GM21723 (cell line): ENCODE measurements at regions not wholly inside any gene's neighbourhood (a gene's known extent, or its start where the extent isn't known, plus 50 kb on each side); places are given as distances from the start of the nearest gene placed in this dataset.
"Not testable (repeated sequence)": the region's sequence is repeated elsewhere in the genome, so short reads cannot be mapped to it uniquely, and the experiment has no call there.

Experiments
- ATAC-seq: cut with Tn5 transposase; IDR thresholded peaks from one replicate; pipeline ENCODE4 v1.9.1; 2021; ENCODE audit warnings: mild to moderate bottlenecking, moderate library complexity; ENCODE audit not compliant: unreplicated experiment

GRCh38 chr2:198917926-198918720 is 539.6 kb downstream of the SATB2 start:
- no peak for ATAC-seq

DNA sequence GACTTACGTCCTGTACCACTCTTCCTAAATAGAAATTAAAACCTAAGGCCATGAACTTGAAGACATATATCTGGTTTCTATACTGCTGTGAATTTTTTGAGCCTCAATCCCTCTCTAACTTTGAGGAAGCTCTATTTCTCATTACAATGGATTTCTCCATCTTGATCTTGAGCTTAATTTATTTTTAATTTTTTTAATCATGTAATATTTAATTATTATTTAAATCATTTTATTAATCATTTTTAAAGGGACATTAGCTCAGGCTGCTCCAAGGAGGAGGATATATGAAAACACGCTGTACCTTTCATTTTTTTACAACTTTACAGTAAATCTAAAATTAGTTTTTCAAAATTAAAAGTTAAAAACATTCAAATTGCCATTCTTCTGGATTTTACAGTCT is 540.5 kb downstream of the SATB2 start:
- no peak for ATAC-seq

DNA sequence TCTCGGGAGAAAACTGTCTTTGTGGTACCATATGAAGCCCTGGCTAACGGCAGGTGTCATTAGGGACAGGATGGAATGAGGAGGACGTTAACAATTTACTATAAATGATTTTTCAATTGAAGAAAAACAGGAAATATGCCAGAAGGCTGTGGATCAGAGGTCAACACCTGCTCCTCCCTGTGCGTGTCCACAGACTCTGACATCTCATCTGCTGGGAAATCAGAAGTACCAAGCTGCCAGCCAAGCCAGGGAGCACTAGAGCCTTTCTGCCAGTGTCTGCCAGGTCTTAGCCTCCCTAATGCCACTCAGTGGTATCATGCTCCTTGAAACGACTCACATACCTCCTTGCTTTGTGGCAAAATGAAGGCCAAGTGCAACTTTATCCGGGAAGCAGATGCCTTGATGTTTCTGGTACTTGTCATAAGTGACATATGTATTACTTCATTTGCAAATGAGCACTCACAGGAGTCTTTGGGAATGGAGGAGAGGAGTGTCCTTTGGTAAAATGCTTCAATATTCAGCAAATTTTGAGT is 541.1 kb downstream of the SATB2 start:
- no peak for ATAC-seq

DNA sequence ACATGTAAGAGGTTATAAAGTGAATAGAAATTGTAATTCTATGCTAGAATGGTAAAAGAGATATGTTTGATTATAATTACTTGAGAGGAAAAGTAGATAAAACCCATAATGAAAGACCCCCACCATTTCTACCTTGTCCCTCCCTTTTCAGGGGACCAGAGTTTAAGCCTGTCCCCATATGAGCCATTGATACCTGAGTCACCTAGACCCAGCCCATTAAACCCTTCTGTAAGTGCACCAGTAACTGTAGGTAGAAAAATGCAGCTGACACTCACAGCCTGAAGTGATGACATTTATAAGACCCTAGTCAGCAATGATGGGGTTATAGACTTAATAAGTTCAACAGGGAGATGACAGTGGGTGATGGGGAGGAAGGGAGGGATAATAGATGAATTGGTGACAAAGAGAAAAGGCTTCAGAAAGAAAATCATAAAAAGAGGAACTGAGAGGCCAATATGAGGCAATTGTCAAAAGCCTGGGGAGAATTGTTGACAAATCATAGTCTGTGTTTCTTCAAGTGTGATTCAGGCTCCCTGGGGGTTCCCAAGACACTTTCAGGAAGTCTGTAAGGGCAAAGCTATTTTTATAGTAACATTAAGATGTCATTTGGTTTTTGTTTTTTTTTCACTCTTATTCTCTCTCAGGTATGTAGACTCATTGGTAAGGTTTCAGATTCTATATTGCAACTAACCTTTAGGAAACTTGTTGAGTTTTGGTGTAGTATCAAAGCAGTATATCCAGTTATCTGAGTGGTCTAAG is 544.2 kb downstream of the SATB2 start:
- ATAC-seq: peak; percentile 99

- ATAC-seq: no peak
Observed at GRCh38 chr2:198909525-198910267, 548.0 kb downstream of the SATB2 start.

DNA sequence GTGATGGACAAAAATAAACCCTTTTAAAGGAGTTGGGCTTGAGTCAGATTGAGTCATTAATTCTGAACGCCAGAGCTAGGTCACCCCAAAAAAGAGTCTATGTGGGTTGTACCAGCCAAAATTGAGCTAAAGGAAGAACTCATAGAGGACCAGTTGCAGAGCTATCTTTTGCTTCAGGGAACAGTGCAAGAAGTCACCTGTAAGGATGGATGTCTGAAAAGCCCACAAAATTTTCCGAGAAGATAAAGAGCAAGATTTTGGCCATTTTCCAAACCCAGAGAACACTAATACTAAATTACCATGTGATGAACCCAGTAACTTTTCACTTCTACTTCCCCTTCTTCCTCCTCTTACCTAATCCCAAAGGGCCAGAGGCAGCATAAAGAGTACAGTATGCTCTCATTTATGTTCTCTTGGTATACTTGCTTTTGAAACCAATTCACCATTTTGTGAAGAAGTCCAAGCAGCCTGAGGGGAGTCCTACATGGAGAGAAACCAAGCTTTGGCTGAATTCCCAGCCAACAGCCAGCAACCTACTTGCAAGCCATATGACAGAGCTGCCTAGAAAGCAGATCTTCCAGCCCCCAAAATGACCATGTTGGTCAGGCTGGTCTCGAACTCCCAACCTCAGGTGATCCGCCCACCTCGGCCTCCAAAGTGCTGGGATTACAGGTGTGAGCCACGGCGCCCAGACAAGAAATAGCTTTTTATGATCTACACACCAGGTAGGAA is 551.7 kb downstream of the SATB2 start:
- peak; percentile 81 for ATAC-seq

DNA sequence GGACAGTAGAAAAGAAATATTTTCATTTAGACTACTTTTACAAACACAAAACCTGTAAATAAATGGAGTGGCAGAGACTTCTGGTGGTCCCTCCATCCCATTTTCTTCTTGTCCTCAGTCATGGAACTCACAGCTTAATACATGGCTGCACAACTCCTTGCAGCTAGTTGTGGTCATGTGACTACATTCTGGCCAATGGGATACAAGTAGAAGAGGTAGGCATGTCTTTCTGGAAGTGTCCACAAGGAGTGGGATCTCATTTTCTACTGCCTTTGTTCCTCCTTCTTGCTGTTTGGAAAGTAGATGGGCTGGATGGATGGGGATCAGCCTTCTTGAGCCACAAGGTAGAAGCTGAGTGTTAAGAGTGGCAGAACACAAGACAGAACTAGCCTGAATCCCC is 555.8 kb downstream of the SATB2 start:
- ATAC-seq: no peak

DNA sequence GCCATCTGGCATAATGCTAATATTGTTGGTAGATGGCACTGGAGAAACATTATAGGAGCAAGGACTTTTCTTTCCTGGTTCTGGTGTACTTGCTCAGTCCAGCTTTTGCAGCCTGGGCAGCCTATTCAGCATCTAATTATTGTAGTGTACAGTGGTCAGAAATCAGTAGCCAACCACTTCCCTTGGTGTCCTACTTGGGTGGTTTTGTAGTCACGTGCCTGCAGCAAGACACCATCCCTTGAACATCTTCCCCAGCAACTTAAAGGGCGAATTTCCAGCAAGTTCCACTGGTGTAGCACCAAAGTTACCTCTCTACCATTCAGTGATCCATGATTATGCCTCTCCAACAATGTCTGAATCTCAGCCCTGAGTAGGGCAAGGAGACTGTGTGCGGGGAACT is 557.6 kb downstream of the SATB2 start:
- ATAC-seq: no peak

DNA sequence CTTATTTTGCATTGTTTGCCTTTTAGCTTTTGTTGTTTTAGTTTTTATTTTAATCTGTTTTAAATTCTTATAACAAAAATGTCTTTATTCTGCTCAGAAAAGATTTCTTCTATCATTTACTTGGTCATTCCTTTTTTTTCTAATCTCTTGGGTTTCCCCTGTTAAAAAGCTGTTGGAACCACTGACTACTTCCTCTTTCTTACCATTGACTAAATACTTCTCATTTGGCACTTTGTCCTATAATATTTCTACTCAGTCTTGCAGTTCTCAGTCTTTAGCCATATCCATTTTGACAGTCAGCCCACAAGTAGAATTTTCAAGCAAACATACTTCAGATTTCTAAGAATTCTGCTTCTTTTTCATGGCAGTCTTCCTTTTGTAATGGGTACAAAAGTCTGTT is 567.2 kb downstream of the SATB2 start:
- peak; percentile 71 for ATAC-seq

- ATAC-seq: no peak
Observed at GRCh38 chr2:198883604-198884003, 574.1 kb downstream of the SATB2 start.

- ATAC-seq: no peak
Observed at GRCh38 chr2:198880986-198881385, 576.8 kb downstream of the SATB2 start.

DNA sequence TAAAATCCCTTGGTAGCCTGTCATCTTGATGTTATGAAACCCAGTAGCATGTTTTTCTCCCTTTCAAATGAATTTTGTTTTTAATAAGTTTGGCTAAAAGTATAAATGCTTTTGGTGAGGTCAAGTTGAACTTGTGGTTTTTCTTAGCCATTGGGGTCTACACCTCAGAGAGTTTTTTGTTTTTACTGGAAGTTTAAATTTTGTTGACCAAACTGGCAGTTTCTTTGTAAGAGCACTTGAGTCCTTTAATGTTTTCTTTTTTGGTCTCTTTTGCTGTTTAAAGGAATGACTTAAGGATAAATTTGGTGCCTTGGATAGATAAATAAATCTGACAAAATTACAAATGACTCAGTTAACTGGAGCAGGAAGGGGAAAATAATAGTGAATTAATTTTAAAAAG is 577.3 kb downstream of the SATB2 start:
- no peak for ATAC-seq

GRCh38 chr2:198874472-198874858 is 583.3 kb downstream of the SATB2 start:
- peak; percentile 81 for ATAC-seq

DNA sequence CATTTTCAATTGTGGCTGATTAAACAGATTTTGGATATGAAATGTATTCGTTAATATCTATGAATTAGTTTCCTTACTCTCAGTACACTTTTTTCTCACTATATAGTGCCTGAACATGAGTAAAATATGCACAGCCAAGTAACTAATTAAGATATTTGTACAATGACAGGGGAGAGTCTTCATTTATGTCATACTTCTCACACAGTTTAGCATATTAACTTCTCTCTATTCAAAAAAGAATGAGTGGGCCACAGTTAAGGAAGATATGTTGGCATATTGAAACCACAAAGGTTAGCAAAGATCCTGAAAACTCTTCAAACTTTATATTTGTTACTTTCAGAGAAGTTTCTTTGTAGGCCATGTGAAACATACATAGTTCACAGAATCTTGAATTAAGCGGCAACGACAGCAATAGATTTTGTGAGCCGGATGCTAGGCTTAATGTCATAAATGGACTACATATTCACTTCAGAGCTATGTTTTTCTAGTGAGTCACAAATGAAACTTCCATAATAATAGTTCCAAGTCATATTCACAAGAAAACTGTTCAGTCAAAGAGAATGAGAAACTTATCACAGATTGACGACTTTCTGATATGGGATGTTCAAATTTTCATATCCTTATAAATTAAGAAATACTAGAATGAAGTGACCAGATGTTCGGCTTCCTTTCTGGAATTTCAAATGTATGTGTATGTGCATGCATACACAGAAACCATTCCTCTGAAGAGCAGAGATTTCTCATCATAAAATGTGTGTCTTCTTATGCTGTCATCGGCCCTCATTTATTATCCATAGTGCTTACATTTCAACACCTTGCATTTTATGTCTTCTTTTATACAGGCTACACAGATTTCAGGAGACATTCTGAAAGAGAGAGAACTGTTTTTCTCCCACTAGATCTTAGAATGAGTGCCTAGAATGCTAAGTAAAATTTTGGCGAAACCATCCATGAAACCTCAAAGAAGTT is 584.0 kb downstream of the SATB2 start:
- peak; percentile 16 for ATAC-seq

DNA sequence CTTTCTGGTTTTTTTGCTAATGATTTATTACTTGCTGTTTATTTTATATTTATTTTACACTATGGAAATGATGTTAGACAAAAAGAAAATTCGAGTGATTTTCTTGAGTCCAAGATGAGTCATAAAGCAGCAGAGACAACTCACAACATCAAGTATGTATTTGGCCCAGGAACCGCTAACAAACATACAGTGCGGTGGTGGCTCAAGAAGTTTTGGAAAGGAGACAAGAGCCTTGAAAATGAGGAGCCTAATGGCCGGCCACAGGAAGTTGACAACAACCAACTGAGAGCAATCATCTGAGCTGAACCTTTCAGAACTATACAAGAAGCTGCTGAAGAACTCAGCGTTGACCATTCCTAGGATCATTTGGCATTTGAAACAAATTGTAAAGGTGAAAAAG is 594.1 kb downstream of the SATB2 start:
- ATAC-seq: no peak

DNA sequence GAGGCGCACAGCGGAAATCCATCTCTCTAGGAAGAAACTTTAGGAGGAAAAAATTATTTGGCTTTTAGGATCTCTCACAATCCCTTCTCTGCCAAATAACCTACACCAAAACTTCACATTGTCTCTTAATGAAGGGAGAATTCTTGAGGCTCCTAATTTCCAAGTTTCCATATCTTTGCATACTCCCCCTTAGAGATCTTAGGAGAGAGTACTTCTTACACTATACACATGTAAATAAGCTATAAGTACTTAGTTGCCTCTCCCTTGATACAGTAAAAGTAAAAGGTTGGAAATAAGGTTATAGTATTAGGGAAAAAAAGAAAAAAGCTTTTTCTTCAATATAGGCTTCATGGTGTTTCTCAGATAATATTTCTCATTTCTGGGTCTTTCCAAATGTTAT is 596.7 kb downstream of the SATB2 start:
- no peak for ATAC-seq

GRCh38 chr2:198857246-198857645 is 600.5 kb downstream of the SATB2 start:
- no peak for ATAC-seq

- ATAC-seq: not testable (repeated sequence)
Observed at GRCh38 chr2:198855746-198856145, 602.0 kb downstream of the SATB2 start.

DNA sequence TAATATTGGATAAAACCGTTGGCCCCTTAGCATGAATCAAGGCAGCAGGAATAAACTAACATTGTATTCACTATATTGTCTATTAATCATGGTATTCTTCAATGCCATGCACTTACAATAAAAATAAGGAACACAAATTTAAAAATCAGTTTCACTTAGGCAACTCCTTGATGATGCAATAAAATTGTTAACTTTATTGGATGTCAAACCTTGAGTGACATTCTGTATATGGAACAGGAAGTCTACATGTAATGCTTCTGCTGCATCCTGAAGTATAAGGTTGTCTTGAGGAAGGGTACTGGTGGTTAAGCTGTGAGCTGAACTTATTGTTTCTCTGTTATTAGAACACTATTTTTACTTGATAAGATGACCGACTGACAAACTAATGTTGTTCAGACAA is 605.5 kb downstream of the SATB2 start:
- no peak for ATAC-seq

GRCh38 chr2:198825534-198825933 is 632.2 kb downstream of the SATB2 start:
- ATAC-seq: no peak
